ENCODE measurements at regions not wholly inside any gene's neighbourhood (a gene's known extent, or its start where the extent isn't known, plus 50 kb on each side); places are given as distances from the start of the nearest gene placed in this dataset.

DNA sequence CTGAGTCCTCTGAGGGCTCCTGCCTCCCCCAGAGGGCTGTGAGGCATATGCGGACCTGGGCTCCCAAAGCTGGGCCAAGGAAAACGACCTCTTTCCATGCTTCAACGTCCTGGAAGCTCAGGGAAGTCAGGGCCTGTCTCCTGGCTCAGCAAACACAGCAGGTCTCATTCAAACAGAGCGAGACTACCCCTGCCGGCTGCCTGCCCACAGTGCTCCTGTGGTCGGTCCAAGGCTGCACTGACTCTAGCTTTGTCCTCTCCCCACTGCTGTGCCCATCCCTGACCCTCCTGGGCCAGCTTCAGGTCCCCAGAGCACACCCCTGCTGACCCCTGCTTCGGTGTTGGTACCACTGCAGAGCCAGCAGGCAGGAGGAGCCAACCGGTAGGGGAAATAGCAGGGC lies 79.6 kb downstream of the PDCL3 start:
- Histone ChIP-seq H3K27me3 (no peaks in the 10 kb centered on the region), H4K20me1 (no peaks in the 10 kb centered on the region), H3K4me1 (peaks cover 53% of the 10 kb centered on the region), H3K9ac (no peak overlapping the region; the same call in 1 of the 2 replicates), H3K36me3 (no peaks in the 10 kb centered on the region), H3K9me3 (peaks cover 17% of the 10 kb centered on the region), H3K4me3 (no peak overlapping the region), H3K27ac (no peak overlapping the region), H3K4me2 (peak overlapping the region; percentile 71)
- no peak for TF ChIP-seq Cebpa-rat (IDR thresholded peaks at IDR 0.05)

DNA sequence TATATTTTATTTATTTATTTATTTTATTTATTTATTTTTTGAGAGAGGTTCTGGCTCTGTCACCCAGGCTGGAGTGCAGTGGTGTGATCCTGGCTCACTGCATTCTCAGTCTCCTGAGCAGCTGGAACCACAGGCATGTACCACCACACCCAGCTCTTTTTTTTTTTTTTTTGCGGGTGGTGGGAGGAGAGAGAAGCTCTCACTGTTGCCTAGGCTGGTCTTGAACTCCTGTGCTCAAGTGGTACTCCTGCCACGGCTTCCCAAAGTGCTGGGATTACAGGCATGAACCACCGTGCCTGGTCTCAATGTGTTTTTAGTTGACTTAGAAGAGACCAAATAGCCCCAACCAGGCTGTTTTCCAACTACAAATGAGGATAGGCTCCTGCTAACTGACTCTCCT lies 80.7 kb downstream of the PDCL3 start:
- H3K4me3 ChIP-seq = no peak overlapping the region
- TF ChIP-seq Cebpa-rat (IDR thresholded peaks at IDR 0.05) = no peak
- peaks cover 27% of the 10 kb centered on the region for H3K9me3 ChIP-seq
- H3K36me3 ChIP-seq = no peaks in the 10 kb centered on the region
- H3K27me3 ChIP-seq = no peaks in the 10 kb centered on the region
- H4K20me1 ChIP-seq = no peaks in the 10 kb centered on the region
- H3K27ac ChIP-seq = no peak overlapping the region
- H3K4me2 ChIP-seq = peak overlapping the region; percentile 51
- H3K4me1 ChIP-seq = peaks cover 53% of the 10 kb centered on the region
- no peak overlapping the region for H3K9ac ChIP-seq

DNA sequence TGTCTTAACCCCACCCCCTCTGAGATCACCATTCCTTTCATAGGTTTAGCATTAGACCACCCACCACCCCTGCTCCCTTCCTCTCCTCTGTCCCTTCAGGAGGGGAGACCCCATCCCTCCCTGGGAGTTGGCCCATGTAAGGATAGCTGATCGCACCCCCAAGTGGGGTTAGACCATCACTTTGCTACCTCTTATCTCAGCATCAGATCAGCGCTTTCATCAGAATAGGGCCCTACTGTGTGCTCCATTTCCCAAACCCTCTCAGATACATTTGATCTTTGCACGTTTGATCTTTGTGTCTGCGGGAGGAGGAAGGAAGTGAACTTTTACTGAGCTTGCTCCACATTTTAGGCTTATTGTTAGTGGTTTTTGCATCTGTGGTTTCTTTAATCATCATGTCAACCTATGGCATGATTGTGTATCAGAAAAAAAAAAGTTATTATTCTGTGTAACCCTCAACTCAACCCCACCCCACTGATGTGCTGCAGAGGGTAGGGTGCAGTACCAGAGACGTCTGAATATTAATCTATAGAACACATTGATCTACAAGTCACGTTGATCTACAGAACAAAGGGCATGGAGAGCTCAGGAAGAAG lies 81.2 kb downstream of the PDCL3 start:
- H3K4me1 ChIP-seq = peaks cover 53% of the 10 kb centered on the region
- no peaks in the 10 kb centered on the region for H4K20me1 ChIP-seq
- no peak for TF ChIP-seq Cebpa-rat (IDR thresholded peaks at IDR 0.05)
- no peak overlapping the region for H3K9ac ChIP-seq
- H3K36me3 ChIP-seq = no peaks in the 10 kb centered on the region
- H3K9me3 ChIP-seq = peaks cover 33% of the 10 kb centered on the region
- H3K4me3 ChIP-seq = no peak overlapping the region
- H3K27me3 ChIP-seq = no peaks in the 10 kb centered on the region
- H3K4me2 ChIP-seq = peak overlapping the region; percentile 51
- no peak overlapping the region for H3K27ac ChIP-seq

DNA sequence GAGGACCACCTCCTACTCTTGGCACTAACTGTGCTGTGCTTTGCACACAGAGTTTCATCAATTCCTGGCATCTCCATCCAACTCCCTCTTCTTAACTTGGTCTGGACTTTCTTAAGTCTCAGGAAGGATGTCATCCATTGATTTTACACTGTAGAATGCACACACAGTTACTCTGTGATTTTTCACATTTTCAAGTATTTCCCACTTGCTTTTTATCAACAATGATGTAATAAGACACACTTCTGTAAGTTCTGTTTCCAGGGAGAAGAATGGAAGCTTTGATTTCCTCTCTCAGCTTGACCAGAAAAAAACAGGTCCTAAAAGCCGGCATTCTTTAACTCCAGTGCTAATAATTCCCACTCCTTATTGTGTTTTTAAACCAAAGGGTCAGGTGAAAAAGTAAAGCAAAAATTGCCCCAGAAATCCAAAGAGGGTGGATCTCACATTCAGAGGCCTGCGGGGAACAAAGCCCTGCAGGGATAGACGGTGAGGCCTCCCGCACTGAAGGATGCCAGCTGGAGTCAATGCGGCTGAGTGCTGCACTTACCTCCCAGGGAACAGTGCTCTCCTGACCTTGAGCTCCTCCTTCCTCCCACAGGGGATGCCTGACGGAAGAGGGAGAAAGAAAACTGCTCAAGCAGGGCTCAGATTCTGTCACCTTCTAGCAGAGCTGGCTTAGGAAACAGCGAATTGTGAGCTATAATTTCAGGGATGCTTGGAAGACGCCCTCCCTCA lies 83.1 kb downstream of the PDCL3 start:
- Histone ChIP-seq H3K9ac (no peak overlapping the region), H4K20me1 (no peaks in the 10 kb centered on the region), H3K36me3 (no peaks in the 10 kb centered on the region), H3K4me2 (no peak overlapping the region), H3K27me3 (no peaks in the 10 kb centered on the region), H3K4me1 (peaks cover 41% of the 10 kb centered on the region), H3K9me3 (peaks cover 34% of the 10 kb centered on the region), H3K4me3 (no peak overlapping the region), H3K27ac (no peak overlapping the region)
- TF ChIP-seq Cebpa-rat (IDR thresholded peaks at IDR 0.05) = no peak

DNA sequence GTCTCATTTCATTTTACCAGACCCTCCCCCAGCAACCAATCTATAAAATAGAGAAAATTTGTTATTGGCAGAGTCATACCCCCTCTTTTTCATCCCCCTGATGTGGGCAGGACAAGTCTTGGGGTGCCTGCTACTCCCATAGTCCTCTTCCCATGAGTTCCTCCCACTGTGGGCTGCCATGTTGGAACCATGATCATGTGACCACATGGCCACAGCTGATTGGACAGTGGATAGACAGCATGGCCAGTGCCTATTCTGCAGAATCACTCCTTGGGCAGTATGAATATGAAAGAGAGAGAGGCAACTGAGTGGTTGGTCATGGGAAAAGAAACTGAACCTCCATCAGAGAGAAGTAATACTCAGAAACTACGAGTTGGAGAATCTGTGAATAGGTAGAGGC lies 84.9 kb downstream of the PDCL3 start:
- Histone ChIP-seq H4K20me1 (no peaks in the 10 kb centered on the region), H3K27ac (no peak overlapping the region), H3K4me1 (peaks cover 22% of the 10 kb centered on the region), H3K27me3 (no peaks in the 10 kb centered on the region), H3K9me3 (peaks cover 34% of the 10 kb centered on the region), H3K4me3 (no peak overlapping the region), H3K36me3 (no peaks in the 10 kb centered on the region), H3K9ac (no peak overlapping the region), H3K4me2 (no peak overlapping the region)
- TF ChIP-seq Cebpa-rat (IDR thresholded peaks at IDR 0.05) = no peak

DNA sequence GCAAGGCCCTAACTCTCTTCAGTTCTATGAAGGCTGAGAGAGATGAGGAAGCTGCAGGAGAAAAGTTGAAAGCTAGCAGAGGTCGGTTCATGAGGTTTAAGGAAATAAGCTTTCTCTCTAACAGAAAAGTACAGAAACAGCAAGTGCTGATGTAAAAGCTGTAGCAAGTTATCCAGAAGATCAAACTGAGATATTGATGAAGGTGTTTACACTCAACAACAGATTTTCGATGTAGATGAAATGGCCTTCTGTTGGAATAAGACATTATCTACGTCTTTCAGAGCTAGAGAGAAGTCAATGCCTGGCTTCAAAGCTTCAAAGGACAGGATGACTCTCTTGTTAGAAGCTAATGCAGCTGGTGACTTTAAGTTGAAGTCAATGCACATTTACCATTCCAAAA lies 87.4 kb downstream of the PDCL3 start:
- Histone ChIP-seq H3K27me3 (no peaks in the 10 kb centered on the region), H3K27ac (no peak overlapping the region), H3K9ac (no peak overlapping the region), H4K20me1 (no peaks in the 10 kb centered on the region), H3K9me3 (peaks cover 28% of the 10 kb centered on the region), H3K4me1 (no peaks in the 10 kb centered on the region), H3K4me2 (no peak overlapping the region), H3K4me3 (no peak overlapping the region), H3K36me3 (no peaks in the 10 kb centered on the region)
- no peak for TF ChIP-seq Cebpa-rat (IDR thresholded peaks at IDR 0.05)

DNA sequence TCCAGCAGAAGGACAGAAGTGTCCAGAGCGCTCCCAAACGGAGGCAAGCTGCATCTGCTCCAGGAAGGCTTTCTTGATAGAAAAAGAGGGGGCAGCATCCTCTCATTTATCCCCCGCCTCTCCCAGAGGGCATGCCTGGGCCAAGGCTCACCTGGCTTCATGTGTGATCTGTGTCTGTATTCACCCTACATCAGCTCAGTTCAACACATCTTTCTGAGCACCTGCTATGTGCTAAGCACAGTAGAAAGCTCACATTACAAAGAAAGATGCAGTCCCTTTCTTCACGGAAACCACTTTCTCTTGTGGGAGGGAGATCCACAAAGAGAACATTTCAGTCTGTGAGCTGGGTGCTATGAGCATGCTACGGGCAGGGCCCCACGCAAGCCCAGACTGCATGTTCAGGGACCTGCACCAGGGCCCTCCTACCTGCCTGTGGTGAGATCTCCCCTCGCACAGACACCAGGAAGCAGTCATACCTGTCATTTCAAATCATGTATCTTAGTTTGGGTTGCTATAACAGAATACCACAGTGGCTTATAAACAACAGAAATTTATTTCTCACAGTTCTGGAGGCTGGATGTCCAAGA lies 90.7 kb downstream of the PDCL3 start:
- H3K4me2 ChIP-seq = no peak overlapping the region
- H4K20me1 ChIP-seq = no peaks in the 10 kb centered on the region
- no peak for TF ChIP-seq Cebpa-rat (IDR thresholded peaks at IDR 0.05)
- no peaks in the 10 kb centered on the region for H3K36me3 ChIP-seq
- peaks cover 6% of the 10 kb centered on the region for H3K9me3 ChIP-seq
- H3K4me1 ChIP-seq = no peaks in the 10 kb centered on the region
- H3K27ac ChIP-seq = no peak overlapping the region
- no peaks in the 10 kb centered on the region for H3K27me3 ChIP-seq
- H3K4me3 ChIP-seq = no peak overlapping the region
- H3K9ac ChIP-seq = no peak overlapping the region

DNA sequence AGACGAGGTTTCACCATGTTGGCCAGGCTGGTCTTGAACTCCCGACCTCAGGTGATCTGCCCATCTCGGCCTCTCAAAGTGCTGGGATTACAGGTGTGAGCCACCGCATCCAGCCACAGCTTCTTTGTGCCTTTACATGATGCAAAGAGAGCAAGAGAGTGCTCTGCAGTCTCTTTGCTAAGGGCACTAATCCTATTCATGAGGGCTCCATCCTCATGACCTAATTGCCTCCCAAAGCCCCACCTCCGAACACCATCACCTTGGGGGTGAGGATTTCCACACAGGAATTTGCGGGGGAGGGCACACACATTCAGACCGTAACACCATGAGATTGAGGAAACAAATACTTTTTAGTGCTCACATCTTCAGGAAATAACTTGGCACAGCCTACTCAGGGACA lies 91.8 kb downstream of the PDCL3 start:
- TF ChIP-seq Cebpa-rat (IDR thresholded peaks at IDR 0.05) = no peak
- Histone ChIP-seq H3K4me2 (no peak overlapping the region), H3K4me3 (no peak overlapping the region), H3K27me3 (no peaks in the 10 kb centered on the region), H3K9ac (no peak overlapping the region), H3K36me3 (no peaks in the 10 kb centered on the region), H4K20me1 (no peaks in the 10 kb centered on the region), H3K27ac (no peak overlapping the region), H3K9me3 (no peaks in the 10 kb centered on the region), H3K4me1 (no peaks in the 10 kb centered on the region)

DNA sequence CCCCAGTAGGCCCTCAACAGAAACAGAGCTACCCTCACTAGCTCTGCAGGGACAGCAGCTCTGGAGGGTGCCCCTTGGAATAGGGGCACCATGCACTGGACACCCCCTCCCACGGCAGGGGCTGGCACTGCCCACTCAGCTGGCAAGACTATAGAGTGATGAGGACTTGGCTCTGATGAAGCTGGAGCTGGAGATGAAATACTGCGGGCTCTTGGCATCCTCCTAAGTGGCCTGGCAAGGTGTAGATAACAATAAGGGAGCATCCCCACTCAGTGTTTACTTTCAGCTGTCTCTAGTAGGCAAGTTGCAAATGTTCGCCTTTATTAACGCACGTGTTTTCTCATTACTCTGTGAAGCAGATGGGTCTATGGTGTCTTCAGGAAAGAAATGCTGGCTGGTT lies 92.7 kb downstream of the PDCL3 start:
- Histone ChIP-seq H3K27ac (no peak overlapping the region), H3K4me1 (no peaks in the 10 kb centered on the region), H3K9me3 (no peaks in the 10 kb centered on the region), H4K20me1 (no peaks in the 10 kb centered on the region), H3K4me2 (no peak overlapping the region), H3K9ac (no peak overlapping the region), H3K36me3 (no peaks in the 10 kb centered on the region), H3K4me3 (no peak overlapping the region), H3K27me3 (no peaks in the 10 kb centered on the region)
- TF ChIP-seq Cebpa-rat (IDR thresholded peaks at IDR 0.05) = no peak

DNA sequence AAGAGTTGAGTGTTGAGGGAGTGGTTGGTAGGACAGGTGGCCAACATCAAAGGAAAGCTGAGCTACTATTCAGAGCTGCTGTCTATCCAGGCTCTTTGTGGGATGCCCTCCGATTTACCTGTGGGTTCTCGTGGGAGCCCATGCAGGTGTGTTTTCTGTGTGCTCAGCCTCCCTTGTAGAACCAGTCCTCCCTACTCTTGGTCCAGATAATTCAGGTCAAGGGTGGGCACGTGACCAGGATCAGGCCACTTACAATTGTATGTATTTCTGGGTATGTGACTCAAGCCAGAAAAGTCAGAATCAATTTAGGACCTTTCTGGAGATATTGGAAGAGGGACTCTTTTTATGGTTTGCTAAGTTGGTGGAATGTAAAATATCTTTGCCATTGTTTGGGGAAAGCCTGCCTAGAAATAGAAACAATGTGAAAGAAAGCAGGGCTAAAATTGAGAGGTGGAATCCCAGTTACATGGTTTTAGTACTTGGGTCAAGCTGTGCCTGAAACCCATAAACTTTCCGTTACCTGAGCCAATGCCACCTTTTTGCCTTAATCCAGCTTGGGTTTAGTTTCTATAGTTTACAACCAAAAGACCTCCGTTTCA lies 93.2 kb downstream of the PDCL3 start:
- Histone ChIP-seq H3K4me3 (no peak overlapping the region), H3K4me2 (no peak overlapping the region), H3K27me3 (no peaks in the 10 kb centered on the region), H3K36me3 (no peaks in the 10 kb centered on the region), H4K20me1 (no peaks in the 10 kb centered on the region), H3K9me3 (no peaks in the 10 kb centered on the region), H3K4me1 (no peaks in the 10 kb centered on the region), H3K9ac (no peak overlapping the region), H3K27ac (no peak overlapping the region)
- TF ChIP-seq Cebpa-rat (IDR thresholded peaks at IDR 0.05) = no peak
